ENCODE measurements at regions not wholly inside any gene's neighbourhood (a gene's known extent, or its start where the extent isn't known, plus 50 kb on each side); places are given as distances from the start of the nearest gene placed in this dataset.
"Not testable (repeated sequence)": the region's sequence is repeated elsewhere in the genome, so short reads cannot be mapped to it uniquely, and the experiment has no call there.

DNA sequence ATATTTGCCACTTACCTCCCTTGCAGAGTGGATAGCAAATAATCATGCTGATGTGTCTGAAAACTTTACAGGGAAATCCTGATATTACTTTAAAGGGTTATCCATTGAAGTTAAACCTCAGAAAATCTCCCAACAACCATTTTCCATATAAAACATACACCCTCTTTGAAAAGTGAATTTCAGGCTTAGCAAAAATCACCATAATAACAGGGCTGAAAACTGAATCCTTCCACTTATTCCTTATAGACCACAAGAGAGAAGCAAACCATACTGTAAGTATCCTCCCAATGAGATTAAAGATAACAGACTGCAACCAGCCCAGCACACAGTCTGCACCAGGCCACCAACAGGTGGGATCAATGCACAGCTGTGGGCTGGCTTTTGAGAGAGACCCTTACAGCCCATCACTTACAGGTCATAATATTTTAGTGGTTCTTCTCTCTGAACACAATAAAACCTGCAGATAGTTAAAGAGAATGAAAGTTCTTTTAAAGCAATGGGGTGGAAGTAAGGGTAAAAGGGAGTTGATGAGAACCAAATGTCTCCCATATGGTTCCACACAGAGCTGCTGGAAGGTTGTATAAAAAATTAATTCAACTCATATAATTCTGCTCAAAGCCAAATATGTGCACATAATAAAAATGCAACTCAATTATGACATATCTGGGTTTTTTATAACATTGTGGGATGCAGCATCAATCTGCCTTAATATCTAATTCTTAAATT is 376.2 kb upstream of the GRAMD2B start:
- DNase-seq: no peak

DNA sequence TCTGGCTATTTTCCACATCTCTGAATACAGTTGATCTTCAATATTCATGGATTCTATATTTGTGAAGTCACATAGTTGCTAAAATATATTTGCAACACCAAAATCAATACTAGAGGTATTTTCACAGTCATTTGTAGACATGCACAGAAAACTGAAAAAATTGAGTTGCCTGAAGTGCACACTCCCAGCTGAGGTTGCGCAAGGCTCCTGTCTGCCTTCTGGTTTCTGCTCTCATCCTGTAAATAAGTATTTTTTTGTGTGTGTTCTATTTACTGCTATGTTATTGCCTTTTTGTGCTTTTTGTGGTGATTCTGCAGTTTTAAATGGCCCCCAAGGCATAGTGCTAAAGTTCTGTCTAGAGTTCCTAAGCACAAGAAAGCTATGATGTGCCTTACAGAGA is 371.1 kb upstream of the GRAMD2B start:
- DNase-seq: no peak

DNA sequence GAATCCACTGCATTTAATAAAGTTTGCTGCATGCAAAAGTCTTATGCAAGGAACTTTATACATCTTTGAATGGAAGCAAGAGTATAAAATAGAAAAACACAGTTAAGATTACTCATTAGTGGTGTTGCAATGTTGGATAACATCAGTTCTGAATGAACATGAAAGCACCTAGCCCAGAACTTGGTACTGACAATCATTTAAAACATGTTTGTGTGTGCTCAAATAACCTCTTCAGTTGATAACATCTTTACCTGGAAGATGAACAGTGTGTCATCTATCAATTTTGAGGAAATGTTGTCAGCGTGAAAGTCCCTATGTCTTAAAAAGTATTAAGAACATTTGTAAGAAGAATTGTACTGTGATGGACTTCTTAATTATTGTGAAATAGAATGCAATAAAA is 370.4 kb upstream of the GRAMD2B start:
- DNase-seq: no peak

DNA sequence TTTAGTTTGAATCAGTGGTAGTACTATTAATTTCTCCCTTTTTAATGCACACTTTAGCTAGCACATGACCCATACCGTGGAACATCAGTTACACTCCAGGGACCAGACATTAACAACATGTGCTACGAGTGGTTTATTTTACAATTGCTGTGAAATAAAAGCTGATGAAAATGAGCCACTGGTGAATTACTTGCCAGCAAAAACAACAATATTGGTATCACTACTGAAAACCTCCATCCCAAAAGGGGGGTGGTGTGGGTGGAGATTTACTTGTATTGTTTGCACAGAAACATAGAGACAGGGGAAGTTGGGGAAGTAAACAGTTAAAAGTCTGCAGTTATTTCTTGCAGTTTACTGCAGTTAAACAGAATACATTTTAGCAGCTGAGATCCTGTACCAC is 369.6 kb upstream of the GRAMD2B start:
- DNase-seq: no peak

DNA sequence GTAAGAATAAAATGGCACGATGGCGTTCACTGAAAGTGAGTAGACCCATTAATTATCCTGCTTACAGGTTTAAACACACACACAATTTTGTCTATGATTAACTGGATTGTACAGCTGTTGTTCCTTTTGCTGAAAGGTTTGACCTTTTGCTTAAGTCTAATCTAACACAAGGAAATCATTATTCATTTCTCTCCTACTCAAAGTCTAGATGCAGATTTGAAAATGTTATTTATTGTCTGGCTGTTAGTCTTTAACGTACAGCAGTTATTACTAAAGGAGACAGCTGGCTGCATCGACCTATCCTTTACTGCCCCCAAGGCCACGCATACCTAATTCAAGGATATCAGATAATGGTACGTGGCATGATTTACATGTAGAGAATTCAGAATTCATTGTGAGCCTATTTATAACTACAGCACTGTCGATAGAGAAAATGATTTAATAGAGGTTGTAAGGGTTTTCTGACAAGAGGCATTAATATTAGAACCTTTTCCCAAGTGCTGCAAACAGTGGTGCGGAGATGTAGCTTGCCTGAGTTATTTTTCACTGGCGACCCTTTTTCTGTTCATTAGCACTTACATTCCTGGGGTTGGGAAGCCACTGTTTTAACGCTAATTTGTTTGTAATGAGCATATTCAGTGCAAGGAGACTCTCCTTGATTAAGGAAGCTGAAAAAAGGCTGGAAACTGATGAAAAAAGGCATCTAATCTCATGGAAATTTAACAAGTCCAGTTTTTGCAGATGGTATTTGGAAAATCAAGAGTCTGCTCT is 368.4 kb upstream of the GRAMD2B start:
- DNase-seq: no peak

DNA sequence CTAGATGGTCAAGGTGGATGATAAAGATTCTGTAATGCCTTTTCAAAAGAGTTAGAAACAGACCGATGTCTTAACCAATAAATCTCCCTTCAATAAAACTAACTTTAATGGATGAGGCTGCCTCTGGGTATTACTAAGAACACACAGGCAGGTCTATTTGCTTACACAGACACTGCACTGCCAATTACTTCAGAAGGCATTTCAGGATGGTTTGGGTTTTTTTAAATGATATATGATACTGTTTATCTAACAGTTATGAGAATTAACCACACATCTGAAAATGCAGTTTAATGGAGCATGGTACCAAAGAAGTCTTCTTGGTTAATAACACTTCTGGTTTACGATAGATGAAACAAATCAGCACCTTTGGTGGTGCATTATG is 367.9 kb upstream of the GRAMD2B start:
- no peak for DNase-seq

DNA sequence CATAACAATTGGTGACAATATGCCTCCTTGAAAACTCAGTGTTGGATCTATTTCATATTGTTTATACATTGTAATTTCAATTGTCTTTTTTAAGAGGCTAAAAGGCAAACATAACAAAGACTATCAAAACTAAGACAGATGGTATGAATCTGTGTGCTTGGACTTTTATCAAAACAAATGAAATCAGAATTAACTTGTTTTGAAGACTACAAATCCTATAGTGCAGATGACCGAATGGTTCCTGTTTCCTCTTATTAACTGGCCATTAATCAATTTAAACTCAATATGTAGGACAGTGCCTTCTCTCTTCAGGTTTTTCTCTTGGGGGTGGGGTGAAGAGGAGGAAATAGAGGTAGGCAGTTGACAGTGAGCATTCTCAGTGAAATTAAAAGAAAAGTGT is 366.9 kb upstream of the GRAMD2B start:
- no peak for DNase-seq

DNA sequence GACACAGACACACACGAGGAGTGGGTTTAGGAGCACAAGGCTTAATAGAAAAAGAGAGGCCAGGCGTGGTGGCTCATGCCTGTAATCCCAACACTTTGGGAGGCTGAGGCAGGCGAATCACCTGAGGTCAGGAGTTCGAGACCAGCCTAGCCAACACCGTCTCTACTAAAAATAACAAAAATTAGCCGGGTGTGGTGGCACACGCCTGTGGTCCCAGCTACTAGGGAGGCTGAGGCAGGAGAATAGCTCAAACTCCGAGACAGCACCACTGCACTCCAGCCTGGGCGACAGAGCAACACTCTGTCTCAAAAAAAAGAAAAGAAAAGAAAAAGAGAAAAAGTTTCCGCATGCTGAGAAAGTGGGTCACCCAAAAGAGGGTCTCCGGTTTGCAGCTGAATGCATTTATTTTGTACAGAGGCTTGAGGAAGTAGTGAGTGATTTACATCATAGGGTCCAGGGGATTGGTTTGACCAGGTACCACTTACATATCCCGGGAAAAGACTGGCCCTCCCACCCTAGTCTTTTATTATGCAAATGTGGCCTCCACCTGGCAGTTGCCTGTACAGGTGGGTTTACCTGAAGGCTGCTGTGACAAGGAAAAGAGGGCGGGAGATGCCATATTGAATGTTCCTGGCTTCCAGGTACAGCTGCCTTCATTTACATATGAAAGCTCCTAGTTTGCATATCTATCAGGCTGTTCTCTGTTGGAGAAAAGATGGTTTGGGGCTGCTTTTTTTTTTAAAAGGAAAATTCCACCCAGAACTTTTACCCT is 366.2 kb upstream of the GRAMD2B start:
- no peak for DNase-seq

DNA sequence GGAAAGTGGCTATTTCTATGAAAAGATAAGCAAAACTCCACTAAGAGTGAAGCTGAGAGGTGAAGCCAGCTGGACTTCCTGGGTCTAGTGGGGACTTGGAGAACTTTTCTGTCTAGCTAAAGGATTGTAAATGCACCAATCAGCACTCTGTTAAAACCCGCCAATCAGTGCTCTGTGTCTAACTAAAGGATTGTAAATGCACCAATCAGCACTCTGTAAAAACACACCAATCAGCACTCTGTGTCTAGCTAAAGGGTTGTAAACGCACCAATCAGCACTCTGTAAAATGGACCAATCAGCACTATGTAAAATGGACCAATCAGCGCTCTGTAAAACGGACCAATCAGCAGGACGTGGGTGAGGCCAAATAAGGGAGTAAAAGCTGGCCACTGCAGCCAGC is 364.8 kb upstream of the GRAMD2B start:
- DNase-seq: not testable (repeated sequence)

DNA sequence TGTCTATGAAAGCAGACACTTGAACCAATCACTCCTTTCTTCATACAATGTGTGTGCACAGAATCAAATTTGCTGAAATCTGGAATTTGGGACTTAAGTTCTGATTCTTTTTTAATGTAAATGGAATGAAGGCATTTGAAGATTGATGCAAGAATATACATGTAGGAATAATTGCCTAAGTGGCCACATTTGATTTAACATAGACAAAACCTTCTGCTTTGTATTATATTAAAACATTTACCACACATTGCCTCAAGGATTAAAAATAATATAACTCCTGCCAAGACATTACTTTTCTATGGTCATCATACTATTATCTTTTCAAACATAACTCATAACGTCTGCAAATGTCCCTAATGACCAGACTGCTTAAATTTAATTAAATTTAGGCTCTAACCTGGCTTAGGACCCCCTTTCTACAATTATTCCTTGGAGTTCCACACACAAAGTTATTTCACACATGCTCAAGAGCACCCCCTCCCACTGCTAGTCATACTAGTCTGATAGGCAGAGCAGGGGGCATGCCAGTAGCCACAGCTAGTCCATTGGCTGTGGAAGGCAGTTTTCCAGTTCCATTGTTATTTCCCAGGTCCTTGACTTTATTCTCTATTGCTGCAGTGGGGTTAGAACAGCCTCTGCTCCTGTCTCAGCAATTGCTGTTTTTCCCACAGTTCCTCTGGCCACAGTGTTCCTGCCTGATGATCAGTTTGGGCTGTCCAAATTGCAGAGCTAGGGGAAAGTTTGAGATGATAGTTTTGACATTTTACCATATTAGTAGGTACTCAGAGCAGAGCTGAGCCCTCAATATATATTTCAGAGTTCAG is 360.6 kb upstream of the GRAMD2B start:
- DNase-seq: no peak

DNA sequence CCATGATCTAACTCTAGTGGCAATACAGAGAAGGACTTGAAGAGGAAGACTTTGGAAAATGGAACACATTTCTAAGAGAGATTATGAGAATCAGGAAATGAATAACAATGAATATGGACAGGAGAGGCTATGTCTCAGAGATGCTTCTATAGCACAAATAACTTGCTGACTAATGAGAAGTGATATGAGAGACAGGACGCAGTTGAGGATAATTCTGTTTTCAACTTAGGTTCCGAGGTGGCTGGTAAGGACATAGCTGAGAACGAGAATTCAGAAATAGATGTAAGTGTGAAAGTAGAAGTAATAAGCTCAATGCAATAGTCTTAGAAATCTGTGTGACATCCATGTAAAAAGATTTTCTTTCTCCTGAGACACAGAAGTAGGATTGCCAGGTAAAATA is 358.1 kb upstream of the GRAMD2B start:
- DNase-seq: no peak

DNA sequence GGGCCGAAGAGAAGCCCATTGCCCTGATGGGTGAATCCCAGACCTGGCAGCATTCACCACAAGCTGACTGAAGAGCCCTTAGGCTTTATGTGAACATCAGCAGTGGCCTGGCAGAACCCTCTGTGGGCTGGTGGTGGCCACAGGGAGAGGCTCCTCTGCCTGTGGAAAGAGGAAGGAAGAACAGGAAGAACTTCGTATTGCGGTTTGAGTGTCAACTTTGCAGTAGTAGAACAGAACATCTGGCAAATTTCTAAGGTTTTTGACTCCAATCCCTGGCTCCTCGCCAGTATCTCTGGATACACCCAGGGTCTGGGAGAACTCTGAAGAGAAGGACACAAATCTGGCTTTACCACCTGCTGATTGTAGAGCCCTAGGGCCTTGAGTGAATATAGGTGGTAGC is 356.4 kb upstream of the GRAMD2B start:
- DNase-seq: no peak

DNA sequence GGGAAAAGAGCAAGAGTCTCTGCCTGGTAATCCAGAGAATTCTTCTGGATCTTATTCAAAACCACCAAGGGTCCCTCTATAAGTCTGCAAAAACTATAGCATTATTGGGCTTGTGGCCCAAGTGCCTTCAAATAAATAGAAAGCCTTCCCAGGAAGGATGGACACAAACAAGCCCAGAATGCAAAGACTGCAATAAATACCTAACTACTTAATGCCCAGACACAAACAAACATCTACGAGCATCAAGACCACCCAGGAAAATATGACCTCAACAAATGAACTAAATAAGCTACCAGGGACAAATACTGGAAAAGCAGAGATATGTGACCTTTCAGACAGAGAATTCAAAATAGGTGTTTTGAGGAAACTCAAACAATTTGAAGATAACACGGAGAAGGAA is 355.8 kb upstream of the GRAMD2B start:
- no peak for DNase-seq

DNA sequence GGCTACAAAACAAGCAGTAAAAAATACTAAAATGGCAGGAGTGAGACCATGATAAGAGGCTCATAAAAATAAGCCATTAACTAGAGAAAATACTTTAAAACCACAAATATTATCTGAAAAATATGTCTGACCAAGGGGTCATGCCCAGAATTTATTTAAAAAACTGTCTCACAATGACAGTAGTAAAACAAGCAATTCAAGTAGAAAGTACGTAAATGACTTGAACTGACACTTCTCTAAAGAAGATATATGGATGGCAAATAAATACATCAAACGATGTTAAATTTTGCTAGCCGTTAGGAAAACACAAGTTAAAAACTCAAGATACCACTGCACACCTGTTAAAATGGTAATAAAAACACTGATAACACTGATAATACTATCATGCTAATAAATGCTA is 353.9 kb upstream of the GRAMD2B start:
- DNase-seq: no peak

DNA sequence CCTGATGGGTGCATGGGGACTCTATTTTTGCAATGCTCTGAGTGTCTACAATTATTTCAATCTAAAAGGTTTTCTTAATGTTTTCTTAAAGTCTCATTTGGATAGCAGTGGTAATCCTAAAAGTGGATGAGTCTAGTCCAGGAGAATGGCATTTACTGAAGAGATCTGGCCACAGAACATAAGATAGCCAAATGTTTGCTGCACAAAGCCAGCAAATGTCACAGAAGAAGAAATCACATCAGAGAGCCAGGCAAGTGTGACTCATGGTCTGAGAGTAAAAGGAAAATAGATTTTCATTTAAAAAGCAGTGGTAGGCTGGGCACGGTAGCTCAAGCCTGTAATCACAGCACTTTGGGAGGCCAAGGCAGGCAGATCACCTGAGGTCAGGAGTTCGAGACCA is 352.7 kb upstream of the GRAMD2B start:
- no peak for DNase-seq

DNA sequence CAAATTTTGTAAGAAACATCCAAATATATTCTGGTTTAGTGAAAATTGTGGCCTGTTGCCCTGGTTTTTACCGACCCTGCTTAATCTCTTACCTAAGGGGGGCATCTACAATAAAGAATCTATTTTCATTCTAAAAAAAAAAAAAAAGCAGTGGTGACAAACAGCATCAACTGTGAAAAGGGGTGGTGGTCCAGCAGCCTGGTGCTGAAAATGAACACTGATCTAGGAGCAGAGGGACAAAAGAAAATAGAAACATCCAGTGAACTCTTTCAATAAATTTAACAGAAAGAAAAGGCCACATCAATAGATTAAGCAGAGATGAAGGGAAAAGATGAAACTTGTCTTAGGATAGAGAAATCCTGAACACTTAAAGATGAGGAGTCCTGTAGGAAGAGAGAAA is 348.7 kb upstream of the GRAMD2B start:
- no peak for DNase-seq

DNA sequence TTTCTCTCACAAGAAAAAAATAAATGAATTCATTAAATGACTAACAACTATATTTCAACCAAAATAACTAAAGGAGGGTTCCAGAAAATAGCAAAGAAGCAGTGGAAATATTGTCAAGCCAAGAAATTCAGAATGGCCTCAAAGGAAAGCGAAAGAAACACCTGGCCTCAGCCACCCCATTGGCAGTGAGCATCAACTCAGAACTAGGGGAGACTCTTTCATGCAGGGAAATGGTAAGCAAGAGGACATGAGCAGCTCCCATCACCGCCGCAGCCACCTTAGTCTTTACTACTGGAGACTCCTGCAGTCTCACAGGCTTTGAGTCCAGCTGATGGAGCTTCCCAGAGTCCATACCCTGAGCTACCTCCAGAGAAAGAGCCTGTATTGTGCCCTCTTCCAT is 343.9 kb upstream of the GRAMD2B start:
- no peak for DNase-seq

DNA sequence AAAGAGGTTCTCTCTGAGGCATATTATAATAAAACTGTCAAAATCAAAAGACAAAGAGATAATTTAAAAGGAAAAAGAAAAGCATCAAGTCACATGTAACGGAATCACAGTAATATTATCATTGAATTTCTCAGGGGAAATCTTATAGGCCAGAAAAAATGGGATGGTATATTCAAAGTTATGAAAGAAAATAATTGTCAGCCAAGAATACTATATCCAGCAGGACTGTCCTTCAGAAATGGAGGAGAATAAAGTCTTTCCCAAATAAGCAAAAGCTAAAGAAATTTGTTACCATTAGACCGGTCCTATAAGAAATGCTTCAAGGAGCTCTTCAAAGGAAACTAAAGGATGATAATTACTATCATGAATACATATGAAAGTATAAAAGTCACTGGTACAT is 342.0 kb upstream of the GRAMD2B start:
- DNase-seq: no peak

DNA sequence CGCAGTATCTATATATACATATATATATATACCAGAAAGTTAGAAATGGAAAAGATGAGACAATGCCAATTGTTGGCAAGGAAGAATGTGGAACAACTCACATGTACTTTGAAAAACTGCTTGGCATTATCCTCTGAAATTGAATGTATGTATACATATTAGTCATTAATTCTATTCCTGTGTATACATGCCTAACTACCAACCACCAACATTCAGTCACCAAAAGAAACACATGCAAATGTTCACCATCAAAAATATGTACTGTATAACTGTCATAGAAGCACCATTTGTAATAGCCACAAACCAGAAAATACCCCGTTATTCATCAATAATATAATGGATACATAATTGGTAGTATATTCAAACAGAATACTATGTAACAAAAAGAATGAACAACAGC is 330.2 kb upstream of the GRAMD2B start:
- no peak for DNase-seq

DNA sequence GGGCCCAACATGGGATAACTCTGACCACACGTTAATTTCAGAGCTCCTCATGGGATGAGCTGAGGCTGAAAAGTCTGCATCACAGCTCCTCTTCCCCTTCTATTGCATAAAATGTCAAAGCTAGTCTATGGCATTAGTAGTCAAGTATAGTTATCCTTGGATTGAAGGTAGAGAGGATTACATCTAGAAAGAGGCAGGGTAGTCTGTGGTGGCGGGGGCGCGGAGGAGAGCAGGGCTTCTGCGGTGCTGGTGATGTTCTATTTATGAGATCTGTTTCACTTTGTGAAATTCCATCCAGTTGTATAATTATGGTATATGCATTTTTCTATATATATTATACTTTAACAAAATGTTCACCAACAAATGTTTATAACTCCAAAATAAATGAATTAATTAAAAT is 329.5 kb upstream of the GRAMD2B start:
- DNase-seq: no peak

DNA sequence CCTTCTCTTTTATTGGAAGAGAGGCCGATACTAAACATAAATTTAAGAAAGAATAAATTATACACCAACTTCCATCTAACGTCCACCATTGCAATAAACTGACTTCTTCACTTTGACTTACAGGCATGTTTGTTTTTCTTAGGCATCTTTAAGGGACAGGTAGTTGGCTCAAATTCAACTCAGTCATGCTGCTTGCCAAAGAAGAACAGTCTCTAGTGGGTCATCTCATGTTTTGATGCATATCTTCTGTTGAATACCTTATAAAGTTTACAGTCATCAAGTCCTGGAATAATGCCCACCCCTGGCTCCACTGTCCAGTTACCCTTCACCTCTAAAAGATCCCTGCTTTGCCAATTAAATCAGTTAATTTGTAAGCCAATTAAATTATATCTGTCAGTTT is 328.2 kb upstream of the GRAMD2B start:
- DNase-seq: no peak

DNA sequence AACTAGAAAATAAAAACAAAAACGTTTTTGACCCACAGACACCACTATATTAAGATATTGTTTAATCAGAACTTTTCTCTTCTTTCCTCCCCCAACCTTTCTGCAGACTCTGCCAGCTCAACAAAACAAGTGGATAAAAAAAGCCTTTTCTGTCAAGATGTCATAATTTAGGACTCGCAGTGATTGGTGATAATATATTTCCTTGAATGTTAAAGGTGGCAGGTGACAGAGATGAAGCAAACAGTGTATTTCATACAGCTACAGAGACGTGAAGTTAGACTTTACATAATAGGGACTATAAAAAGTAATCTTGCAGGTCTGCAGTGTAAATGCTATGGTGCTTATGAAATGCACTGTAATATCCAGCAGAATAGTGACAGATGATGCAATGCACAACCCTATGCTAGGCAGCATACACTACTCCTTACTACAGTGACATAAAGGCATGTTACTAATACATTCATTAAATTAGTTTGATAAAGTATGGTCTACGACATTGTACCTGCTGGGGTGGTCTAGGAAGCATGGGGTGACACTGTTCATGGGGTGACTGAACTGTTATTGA is 326.7 kb upstream of the GRAMD2B start:
- DNase-seq: no peak

DNA sequence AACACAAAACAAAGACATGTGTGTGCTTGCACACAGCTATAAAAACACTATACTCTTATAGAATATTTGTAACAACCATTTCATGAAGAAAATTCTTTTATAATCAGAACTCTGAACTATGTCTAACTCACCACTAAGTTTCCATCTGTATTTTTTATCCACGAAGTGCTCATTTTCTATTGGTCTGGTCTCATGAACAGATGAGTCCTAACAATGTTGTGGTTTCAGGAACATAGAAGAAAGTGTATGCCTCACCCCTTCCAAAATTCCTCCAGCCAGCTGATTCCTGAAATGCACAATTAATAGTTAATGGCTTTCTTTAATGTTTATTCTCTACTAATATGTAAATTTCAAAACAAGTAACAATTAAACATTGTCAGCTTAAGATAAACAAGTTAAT is 325.3 kb upstream of the GRAMD2B start:
- no peak for DNase-seq

All from NCI-H187 (cell line).